ENCODE measurements at regions not wholly inside any gene's neighbourhood (a gene's known extent, or its start where the extent isn't known, plus 50 kb on each side); places are given as distances from the start of the nearest gene placed in this dataset.
"Not testable (repeated sequence)": the region's sequence is repeated elsewhere in the genome, so short reads cannot be mapped to it uniquely, and the experiment has no call there.

- TF ChIP-seq CUX1 (IDR thresholded peaks at IDR 0.05; ENCODE audit: insufficient replicate concordance, low read depth, low read length); CBX5 (IDR thresholded peaks at IDR 0.05; ENCODE audit: low read depth); CTCF (IDR thresholded peaks at IDR 0.05 in 2 of 3, conservative IDR thresholded peaks at IDR 0.05 in 1 of 3; ENCODE audit: control insufficient read depth in 2 of 3, extremely low read depth in 1 of 3, insufficient read depth in 1 of 3, low read depth in 3 of 3, low read length in 3 of 3); MXI1 (IDR thresholded peaks at IDR 0.05; ENCODE audit: low read depth, low read length); CHD2 (IDR thresholded peaks at IDR 0.05; ENCODE audit: borderline replicate concordance, low read depth, low read length); EZH2 (IDR thresholded peaks at IDR 0.05; ENCODE audit: borderline replicate concordance, control insufficient read depth, low read depth, low read length): not testable (repeated sequence)
Observed at GRCh38 chr20:30570622-30571021, 686.8 kb upstream of the DEFB115 start.
